ENCODE measurements at regions not wholly inside any gene's neighbourhood (a gene's known extent, or its start where the extent isn't known, plus 50 kb on each side); places are given as distances from the start of the nearest gene placed in this dataset.

DNA sequence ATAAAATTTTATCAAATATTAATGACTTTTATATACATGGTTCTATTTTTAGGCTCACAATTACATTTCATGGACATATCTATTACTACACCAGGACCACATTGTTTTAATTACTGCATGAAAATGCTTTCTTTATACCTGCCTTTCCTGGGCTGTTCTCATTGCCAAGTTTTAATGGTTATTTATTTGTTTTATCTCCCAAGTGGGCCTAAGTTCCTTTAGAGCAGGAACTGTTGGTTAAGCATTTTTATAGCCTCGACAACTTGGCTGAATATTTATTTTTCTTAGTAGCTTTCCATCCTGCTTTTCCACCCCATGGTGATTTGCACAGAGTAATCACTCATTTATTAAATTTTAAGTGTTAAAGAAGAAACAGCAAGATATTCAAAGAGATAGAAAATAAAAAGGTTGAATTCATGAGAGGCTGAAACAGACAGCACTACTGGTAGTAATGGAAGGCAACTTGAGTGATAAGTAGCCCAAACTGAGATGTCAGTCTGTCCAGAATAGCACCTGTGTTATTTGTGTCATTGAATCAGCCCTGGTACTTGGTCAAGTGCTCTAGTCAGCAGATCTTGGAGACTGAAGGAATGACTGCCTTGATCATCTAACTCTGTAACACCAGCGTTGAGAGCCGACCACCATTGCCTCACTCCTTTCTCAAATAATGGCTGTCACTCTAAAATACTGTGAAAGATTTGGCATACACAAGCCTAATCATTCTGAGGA, 119.1 kb upstream of the EGLN3 start:
- DNase-seq (ENCODE audit: low read depth in 1 of 2, low spot score in 1 of 2) = no peak

DNA sequence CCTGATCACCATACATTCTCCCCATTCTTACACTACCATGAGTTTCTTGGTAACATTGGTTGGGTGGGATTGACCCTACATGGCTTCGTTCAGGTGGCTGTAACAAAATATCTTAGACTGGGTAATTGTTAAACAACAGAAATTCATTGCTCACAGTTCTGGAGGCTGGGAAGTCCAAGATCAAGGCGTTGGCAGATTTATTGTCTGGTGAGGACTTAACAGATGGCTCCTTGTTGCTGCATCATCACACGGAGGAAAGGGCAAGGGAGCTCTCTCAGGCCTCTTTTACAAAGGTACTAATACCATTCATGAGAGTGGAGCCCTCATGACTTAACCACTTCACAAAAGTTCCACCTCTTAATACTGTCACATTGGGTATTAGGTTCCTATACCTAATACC, 116.7 kb upstream of the EGLN3 start:
- no peak for DNase-seq (ENCODE audit: low read depth in 1 of 2, low spot score in 1 of 2)

DNA sequence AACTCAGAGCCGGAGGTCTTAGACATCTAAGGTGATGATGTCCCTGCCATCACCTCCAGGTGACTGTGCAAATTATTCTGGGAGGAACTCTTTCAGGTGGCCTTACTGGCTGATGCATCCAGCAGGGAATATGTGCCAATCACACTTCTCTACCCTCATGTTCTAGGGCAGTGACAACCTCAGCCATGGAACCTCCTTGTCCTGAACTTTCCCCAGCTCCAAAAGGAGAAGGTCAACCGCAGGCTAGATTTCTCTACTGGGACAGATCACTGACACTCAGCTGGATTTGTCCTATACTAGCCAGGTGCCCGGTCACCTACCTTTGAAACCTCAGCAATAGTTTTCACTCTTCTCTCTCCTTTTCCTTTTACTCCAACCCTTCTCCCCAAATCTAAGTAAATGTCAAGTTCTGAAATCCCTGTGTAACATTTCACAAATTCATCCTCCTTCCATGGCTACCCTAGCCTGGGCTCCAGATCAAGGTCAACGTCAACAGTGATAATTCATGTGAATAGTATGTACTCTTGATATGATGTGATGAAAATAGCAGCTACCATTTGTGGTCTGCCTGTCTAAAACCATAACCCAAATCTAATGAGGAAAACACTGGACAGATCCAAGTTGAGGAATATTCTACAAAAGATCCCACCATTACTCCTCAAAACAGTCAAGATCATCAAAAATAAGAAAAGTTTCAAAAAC, 115.0 kb upstream of the EGLN3 start:
- no peak for DNase-seq (ENCODE audit: low read depth in 1 of 2, low spot score in 1 of 2)

DNA sequence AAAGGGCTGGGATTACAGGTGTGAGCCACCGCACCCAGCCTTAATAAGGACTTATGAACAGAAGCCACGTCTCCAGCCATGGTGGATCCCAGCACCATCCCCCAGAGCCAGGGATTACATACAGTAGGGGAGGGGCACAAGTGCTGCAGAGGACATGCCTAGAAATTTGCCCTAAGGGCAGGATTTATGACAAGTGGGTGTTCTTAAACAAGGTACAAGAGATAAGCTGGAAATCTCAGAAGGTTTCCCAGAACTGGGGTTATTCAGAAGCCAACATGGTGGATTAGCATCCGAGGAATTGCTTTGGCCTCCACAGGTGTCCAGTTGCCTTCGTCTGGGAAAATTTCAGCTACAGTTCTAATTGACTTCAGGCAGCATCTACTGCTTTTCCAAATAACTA, 114.4 kb upstream of the EGLN3 start:
- no peak for DNase-seq (ENCODE audit: low read depth in 1 of 2, low spot score in 1 of 2)

DNA sequence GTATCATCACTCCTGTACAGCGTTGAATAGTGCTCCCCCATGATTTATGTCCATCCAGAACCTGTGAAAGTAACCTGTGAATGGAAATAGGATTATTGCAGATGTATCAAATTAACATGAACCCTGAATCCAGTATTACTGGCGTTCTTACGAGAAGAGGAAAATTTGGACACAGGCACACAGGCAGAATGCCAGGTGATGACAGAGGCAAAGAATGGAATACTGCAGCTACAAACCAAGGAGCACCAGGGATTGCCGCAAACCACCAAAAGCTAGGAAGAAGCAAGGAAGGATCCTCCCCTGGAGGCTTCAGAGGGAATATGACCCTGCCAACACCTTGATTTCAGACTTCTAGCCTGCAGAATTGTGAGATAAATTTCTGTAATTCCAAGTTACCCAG, 113.5 kb upstream of the EGLN3 start:
- no peak for DNase-seq (ENCODE audit: low read depth in 1 of 2, low spot score in 1 of 2)

DNA sequence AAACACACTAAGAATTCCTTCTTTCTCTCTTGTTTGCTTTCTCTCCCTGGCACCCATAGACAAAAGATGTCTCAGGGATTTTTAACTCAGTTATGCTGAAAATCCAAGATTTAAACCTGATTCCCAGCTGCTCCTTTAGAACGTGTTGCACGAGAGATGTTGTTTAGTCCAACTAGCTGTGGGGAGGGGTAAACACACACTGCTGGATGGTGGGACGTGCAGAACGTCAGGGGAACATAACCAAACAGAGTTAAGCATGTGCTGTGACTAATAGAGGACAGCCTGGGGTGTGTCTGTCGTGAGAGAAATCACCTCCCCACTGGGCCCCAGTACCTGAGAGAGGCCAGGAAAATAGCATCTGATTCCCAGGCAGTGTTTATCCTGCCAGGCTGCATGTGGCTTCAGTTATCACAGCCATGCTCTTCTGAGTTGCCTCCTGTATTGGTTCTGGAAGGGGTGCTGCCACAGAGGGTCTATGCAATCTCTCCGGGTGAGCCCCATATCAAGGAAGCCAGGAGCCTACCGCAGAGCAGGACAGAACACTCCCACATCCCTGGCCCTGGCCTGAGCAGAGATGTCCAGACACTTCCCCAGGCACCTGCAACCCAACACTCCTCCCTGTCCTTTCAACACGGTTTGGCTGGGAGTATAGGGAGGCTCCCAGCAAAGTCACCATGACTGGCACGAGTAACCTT, 112.7 kb upstream of the EGLN3 start:
- DNase-seq (ENCODE audit: low read depth in 1 of 2, low spot score in 1 of 2) = no peak

DNA sequence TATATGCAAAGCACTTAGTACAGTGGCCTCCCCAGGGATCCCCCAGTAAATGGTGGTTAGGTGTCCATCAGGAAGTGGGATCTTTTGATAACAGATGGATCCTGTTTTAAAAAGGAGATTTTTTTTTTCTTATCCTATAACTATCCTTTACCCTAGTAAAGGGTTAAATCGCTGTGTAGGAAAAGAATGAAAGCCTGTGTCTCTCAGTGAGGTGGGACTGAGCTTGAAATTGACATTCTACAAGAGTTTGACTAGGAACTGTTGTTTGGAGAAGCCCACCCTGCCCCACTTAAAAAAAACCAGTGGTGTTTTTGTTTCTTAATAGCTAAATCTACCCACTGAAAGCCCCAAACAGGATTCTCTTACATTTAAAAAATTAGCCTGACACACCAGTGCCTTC, 112.2 kb upstream of the EGLN3 start:
- no peak for DNase-seq (ENCODE audit: low read depth in 1 of 2, low spot score in 1 of 2)

DNA sequence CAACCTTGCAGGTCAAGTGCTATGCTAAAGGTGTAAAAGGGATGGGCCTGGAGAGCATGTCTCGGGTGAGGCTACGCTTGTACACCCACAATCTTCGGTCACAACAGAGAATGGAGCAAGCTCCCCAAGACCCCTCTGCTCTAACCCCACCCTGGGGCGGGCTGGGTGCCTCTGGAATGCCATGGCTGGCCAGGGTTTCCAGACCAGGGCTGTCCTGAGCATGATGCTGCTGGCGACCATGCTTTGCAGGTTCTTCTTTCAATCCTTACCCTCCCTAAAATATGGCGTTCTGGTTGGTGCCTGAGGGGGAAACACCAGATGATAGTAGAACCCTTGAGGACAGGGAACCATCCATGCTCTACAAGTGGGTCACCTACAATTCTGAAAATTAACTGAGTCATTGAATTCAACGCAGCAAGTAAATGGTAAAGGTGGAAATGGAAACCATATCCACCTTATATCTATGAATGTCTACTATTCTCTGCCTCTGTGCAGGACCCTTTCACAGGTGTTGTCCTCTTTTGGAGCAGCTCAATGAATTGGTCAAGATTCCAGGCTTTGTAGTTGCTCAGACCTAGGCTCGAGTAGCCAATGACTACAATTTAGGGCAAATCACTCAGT, 111.6 kb upstream of the EGLN3 start:
- DNase-seq (ENCODE audit: low read depth in 1 of 2, low spot score in 1 of 2) = no peak

DNA sequence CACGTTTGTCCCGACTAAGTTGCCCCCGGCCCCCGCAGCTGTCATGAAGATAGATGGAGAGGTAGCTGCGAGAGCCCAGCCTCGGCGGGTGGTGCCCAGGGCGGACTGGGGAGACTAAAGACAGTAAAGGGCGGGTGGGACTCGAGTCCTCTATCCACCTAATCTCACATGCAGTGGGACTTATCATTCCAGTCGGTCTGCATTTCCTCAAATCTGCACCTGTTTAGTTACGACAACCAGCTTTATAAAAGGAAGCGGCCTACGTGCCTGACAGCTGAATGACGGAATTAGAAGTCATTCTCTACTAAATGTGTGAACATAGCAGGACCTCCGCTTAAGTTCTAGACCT, 109.8 kb upstream of the EGLN3 start:
- DNase-seq (ENCODE audit: low read depth in 1 of 2, low spot score in 1 of 2) = no peak

DNA sequence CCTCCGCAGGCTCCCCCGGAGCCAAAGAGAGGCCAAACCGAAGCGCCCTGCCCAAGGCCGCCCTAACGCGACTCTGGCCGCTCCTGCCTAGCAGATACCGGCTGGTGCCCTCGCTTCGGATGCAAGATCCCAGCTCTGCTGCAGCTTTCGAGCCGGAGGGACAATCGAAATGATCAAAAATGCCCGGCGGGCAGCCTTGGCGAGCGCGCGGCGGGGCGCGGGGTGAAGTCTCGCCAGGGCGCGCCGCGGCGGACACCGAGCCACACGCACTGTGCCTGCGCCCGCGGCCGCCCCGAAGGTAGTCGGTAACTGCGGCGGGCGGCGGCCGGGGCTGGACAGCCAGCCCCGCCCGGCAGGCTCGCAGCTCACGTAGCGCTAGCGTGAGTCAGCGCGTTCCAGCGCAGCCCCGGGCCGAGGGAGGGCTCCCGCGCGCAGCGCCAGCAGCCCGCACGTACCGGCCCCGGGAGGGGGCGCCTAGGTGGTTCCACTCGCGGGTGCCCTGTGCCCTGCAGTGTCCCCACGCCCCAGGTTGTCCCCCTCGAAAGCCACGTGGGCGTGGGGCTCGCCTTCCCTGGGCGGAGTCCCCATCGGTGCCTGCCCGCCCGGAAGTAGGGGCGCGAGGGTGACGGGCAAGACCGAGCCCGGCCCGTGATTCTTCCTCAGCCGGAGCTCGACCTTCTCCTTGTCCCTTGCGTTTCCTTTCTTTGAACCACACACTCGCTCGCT, 109.2 kb upstream of the EGLN3 start:
- peak in 1 of 2 donors; percentile 30 for DNase-seq (ENCODE audit: low read depth in 1 of 2, low spot score in 1 of 2)

DNA sequence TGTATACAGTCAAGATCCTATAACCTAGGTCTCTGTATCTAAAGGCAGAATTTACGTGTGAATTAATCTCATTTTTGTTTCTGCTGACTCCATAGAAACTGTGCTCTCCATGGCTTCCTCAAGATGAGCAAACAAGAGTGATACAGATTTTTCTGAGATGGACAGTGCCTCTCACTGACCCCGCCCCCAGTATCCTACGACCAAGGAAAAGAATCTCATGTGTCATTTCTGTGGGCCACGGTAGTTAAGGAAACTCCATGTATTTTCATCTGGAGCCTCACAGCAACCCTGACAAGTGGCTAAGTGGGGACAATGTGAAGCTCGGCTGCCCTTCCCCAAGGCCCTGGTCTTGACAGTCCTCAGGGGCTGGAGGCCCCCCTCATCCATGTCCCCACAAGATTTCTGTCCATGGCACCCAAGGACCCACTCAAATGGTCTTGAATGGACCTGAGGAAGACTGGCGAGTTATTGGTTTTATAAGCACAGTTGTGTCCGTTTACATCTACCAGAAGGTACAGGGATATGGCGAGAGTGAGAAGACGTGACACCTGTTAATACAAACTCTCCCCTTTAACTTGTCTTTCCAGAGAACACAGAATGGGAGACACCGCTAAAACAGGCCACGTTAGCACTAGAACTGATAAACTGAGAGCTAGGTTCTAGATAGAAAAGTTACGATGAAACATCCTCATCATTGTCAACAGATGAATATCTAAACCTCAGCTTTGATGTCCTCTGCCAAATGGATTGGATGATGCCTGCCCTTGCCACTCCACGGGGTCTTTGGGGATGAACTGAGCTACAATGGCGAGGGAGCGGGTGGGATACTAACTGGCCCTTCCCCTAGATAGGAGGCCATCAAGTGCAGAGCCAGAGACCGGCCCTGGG, 108.4 kb upstream of the EGLN3 start:
- no peak for DNase-seq (ENCODE audit: low read depth in 1 of 2, low spot score in 1 of 2)

DNA sequence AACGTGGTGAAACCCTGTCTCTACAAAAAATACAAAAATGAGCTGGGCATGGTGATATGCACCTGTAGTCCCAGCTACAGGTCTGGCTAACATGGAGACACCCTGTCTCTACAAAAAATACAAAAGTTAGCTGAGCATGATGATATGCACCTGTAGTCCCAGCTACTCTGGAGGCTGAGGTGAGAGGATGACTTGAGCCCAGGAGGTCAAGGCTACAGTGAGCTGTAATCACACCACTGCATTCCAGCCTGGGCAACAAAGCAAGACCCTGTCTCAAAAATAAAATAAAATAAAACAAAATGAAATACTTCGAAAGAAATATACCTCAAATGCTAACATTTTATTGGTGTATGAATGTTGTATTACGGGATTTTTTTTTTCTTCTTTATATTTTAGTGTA, 107.6 kb upstream of the EGLN3 start:
- no peak for DNase-seq (ENCODE audit: low read depth in 1 of 2, low spot score in 1 of 2)

DNA sequence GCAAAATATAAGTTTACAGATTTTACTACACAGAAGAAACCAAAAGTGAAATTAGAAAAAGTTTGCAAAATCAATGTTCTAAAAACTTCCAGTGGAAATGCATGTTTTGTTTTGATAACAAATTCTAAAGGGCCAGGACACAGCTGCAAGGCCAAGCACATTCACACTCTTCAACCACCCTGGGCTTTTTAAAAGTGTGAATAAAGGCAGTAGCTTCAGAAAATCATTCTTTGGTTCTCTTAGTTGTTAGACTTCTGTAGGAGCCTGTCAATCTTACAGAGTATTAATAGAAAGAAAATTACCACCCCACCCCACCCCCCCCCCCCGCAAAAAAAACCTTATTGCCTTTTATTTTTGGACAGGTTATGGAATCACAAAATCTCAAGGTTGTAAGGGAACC, 105.2 kb upstream of the EGLN3 start:
- no peak for DNase-seq (ENCODE audit: low read depth in 1 of 2, low spot score in 1 of 2)

DNA sequence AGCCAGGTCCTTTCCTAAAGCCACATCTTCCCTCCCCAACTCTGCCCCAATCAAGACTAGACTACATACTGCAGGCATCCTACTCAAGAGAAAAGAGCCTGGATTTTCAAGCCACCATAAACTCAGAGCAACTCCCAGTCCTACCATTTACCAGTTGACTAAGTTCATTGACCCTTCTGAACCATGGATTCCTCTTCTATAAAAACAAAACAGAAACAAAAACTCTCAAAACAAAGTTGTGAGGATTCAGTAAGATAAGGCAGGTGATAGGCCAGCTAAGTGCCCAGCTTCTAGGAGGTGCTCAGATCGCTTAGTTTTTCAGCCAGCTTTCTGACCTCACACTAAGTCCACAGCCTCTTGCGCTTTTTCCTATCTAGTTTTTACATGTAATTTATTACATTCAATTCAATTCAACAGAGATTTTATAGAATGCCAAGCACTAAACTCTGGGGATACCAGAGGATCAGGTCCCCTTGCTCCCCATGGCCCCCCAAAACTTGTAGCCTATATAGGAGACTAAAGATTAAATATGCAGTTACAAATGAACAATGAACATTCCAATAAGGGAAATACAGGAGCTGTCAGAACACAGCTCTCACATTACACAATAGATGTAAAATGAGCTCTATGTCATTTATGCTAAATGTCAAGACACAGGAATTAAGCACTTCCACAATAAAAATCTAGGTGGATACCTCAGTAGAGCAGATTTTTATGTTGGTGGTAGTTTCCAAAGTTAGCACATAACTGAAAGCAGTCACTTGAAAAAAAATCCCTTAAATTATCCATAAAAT, 104.5 kb upstream of the EGLN3 start:
- no peak for DNase-seq (ENCODE audit: low read depth in 1 of 2, low spot score in 1 of 2)

DNA sequence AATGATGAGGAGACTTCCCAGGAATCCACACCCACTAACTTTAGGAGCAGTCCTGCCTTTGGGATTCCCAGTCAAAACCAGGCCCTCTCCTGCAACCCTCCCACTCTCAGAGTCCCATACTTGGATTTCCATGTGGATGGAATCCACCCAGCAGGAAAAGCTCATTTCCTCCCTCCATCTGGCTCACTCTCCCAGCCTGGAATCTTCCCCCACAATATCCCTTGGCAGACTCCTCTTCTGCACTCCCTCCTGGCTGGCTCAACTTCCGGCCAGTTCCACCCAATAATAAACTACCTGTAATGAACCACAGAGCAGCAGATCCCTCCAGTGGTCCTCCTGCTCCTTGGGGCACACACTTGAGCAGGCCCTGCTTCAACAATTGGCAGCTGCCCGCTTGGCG, 102.8 kb upstream of the EGLN3 start:
- DNase-seq (ENCODE audit: low read depth in 1 of 2, low spot score in 1 of 2) = no peak

DNA sequence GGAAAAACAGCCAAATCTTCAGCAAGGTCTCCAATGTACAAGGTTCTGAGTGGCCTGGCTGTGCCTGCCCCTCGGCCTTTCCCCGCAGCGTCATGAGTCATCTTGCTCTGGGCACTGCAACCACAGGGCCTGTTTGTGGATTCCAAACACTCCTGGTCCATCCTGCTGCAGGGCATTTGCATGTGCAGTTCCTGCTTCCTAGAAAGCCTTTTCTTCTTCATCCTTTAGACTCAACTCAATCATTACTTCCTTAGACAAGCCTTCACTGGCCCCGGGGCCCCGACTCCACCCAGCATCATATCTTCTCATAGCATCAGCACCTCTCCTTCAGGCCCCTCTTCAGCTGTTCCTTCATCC, 101.8 kb upstream of the EGLN3 start:
- DNase-seq (ENCODE audit: low read depth in 1 of 2, low spot score in 1 of 2) = no peak

DNA sequence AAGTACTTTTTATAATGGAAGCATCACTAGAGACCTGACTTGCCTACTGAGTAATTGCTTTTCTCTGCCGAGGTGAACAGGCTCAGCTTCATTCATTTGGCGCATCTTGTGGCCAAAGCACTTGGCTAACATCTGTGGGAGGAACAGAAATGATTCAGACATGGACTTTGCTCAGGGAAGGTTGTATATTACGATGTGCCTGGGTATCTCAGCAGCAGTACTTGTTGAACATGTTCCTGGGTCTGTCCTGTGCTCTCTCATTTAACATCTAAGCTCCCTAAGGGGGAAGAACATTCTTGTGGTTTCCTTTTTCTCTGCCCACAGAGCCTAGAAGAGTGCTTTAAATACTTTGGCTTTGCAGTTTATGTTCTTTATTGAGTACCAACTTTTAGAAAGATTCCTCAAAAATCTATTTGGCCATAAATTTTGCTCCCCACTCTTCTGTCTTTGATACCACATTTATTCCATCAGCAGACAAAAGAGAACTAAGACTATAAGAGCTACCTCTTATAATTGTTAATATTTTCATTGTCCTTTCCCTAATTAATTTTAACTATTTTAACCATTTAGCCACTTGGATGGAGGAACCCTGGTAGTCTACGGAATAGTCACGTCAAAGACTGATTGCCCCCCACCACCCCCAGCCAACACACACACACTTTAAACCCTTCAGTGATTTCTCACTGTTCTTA, 101.2 kb upstream of the EGLN3 start:
- no peak for DNase-seq (ENCODE audit: low read depth in 1 of 2, low spot score in 1 of 2)

DNA sequence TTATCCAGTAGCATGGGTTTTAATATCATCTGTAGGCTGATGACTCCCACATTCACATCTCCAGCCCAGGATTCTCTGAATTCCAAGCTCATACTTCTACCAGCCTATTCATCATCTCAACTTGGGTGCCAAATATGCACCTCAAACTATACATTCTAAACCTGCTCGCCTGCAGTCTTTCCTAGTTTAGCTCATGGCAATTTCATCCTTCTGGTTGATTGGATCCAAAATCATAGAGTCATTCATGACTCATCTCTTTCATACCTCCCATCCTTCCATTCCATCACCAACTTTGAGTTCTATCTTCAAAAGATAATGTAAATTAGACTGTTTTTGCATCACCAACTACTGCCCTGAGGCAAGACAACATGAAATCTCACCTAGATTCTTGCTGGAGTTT, 99.7 kb upstream of the EGLN3 start:
- no peak for DNase-seq (ENCODE audit: low read depth in 1 of 2, low spot score in 1 of 2)

DNA sequence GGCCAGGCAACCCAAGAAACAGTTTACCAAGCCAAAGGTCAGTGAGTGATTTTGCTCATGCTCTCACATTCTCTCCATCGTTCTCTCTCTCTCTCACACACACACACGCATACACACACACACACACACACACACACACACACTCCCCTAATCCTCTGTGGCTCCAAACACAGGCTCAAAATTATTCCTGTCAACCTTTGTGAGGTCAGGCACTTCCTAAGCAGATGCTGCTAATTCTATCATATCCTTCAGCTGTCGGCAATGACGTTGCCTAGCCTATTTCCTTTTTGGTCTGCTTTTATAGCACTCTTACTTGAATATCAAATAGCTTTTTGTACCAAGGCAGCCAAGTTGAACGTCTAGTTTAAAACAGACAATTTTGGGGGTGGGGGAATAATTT, 98.9 kb upstream of the EGLN3 start:
- DNase-seq (ENCODE audit: low read depth in 1 of 2, low spot score in 1 of 2) = no peak
